ENCODE measurements at regions not wholly inside any gene's neighbourhood (a gene's known extent, or its start where the extent isn't known, plus 50 kb on each side); places are given as distances from the start of the nearest gene placed in this dataset.

DNA sequence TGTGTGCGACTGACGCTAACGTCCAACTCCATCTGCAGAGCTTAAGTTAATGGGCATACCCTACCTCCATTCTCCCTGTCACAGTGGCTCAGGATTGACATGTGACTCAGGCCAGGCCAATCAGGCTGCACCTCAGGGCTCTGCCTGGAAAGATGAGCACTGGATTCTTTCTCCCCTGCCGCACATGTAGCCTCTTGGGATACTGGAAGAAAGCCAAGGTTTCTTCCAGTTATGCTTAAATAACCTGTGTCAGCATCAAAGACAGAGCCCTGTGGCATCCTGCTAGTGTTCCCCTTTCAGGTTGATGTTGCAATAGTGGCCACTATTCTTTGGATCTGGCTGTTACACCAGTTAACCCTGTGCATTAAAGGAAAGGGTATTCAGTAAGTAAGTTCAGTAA is 55.0 kb upstream of the SYT6 start:
- TF ChIP-seq, protein P1, sequence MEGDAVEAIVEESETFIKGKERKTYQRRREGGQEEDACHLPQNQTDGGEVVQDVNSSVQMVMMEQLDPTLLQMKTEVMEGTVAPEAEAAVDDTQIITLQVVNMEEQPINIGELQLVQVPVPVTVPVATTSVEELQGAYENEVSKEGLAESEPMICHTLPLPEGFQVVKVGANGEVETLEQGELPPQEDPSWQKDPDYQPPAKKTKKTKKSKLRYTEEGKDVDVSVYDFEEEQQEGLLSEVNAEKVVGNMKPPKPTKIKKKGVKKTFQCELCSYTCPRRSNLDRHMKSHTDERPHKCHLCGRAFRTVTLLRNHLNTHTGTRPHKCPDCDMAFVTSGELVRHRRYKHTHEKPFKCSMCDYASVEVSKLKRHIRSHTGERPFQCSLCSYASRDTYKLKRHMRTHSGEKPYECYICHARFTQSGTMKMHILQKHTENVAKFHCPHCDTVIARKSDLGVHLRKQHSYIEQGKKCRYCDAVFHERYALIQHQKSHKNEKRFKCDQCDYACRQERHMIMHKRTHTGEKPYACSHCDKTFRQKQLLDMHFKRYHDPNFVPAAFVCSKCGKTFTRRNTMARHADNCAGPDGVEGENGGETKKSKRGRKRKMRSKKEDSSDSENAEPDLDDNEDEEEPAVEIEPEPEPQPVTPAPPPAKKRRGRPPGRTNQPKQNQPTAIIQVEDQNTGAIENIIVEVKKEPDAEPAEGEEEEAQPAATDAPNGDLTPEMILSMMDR (IDR thresholded peaks at IDR 0.05) = no peak
- no peak for TF ChIP-seq POLR2A (IDR thresholded peaks at IDR 0.05)

Data from testis (tissue), 2 donors.